ENCODE measurements at regions not wholly inside any gene's neighbourhood (a gene's known extent, or its start where the extent isn't known, plus 50 kb on each side); places are given as distances from the start of the nearest gene placed in this dataset.

DNA sequence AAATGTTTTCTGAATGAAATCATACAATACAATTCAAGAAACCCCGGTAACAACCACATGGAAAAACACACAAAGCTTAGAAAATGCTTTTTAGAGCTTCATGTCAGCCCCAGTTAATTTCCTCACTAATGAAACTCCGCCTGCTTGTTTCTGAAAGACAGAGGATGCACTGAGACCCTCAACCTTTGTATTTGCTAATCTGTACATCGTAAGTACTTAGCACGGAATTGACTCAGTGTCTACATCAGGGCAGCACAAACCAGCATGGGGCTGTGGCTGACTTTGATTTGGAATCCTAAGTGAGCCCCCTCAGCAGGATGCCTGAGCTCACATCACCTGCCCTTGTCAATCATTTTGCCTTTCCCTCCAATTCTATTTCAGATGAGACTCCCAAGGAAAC is 499.1 kb upstream of the MPDZ start (continued):
- TF ChIP-seq, protein P1, sequence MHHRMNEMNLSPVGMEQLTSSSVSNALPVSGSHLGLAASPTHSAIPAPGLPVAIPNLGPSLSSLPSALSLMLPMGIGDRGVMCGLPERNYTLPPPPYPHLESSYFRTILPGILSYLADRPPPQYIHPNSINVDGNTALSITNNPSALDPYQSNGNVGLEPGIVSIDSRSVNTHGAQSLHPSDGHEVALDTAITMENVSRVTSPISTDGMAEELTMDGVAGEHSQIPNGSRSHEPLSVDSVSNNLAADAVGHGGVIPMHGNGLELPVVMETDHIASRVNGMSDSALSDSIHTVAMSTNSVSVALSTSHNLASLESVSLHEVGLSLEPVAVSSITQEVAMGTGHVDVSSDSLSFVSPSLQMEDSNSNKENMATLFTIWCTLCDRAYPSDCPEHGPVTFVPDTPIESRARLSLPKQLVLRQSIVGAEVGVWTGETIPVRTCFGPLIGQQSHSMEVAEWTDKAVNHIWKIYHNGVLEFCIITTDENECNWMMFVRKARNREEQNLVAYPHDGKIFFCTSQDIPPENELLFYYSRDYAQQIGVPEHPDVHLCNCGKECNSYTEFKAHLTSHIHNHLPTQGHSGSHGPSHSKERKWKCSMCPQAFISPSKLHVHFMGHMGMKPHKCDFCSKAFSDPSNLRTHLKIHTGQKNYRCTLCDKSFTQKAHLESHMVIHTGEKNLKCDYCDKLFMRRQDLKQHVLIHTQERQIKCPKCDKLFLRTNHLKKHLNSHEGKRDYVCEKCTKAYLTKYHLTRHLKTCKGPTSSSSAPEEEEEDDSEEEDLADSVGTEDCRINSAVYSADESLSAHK (tag by site-specific recombination; IDR thresholded peaks at IDR 0.05) = no peak
- TF ChIP-seq ZBTB1 (tag by site-specific recombination; IDR thresholded peaks at IDR 0.05) (no peak), ZNF239 (tag by site-specific recombination; IDR thresholded peaks at IDR 0.05) (no peak), ZNF10 (tag by site-specific recombination; IDR thresholded peaks at IDR 0.05) (no peak), TRIM28 (IDR thresholded peaks at IDR 0.05; ENCODE audit: borderline replicate concordance, low read length) (no peak), ZNF335 (tag by site-specific recombination; conservative IDR thresholded peaks at IDR 0.05) (no peak), ZNF600 (tag by site-specific recombination; IDR thresholded peaks at IDR 0.05) (no peak)
- TF ChIP-seq, protein P2, sequence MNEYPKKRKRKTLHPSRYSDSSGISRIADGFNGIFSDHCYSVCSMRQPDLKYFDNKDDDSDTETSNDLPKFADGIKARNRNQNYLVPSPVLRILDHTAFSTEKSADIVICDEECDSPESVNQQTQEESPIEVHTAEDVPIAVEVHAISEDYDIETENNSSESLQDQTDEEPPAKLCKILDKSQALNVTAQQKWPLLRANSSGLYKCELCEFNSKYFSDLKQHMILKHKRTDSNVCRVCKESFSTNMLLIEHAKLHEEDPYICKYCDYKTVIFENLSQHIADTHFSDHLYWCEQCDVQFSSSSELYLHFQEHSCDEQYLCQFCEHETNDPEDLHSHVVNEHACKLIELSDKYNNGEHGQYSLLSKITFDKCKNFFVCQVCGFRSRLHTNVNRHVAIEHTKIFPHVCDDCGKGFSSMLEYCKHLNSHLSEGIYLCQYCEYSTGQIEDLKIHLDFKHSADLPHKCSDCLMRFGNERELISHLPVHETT (tag by site-specific recombination; IDR thresholded peaks at IDR 0.05) = no peak
- TF ChIP-seq, protein P3, sequence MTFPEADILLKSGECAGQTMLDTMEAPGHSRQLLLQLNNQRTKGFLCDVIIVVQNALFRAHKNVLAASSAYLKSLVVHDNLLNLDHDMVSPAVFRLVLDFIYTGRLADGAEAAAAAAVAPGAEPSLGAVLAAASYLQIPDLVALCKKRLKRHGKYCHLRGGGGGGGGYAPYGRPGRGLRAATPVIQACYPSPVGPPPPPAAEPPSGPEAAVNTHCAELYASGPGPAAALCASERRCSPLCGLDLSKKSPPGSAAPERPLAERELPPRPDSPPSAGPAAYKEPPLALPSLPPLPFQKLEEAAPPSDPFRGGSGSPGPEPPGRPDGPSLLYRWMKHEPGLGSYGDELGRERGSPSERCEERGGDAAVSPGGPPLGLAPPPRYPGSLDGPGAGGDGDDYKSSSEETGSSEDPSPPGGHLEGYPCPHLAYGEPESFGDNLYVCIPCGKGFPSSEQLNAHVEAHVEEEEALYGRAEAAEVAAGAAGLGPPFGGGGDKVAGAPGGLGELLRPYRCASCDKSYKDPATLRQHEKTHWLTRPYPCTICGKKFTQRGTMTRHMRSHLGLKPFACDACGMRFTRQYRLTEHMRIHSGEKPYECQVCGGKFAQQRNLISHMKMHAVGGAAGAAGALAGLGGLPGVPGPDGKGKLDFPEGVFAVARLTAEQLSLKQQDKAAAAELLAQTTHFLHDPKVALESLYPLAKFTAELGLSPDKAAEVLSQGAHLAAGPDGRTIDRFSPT (tag by site-specific recombination; IDR thresholded peaks at IDR 0.05) = no peak

DNA sequence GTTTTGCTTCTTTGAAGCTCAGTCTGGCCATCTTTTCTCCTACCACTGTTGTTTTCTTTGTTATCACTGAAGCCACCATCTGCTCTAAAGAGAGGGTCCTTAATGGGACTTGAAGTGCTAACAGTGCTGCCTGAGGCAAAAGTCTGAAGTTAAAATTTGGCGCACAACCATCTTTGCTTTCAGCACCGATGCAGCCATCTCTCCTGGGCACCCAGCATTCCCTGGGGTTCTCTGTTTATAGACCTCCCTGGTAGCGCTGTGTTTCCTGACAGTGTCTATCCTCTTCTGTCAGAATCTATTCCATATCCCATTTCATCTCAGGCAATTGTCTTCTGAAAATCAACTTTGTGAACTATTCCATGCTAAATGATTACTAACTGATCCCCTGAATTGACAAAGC is 491.5 kb upstream of the MPDZ start:
- TF ChIP-seq, protein P4, sequence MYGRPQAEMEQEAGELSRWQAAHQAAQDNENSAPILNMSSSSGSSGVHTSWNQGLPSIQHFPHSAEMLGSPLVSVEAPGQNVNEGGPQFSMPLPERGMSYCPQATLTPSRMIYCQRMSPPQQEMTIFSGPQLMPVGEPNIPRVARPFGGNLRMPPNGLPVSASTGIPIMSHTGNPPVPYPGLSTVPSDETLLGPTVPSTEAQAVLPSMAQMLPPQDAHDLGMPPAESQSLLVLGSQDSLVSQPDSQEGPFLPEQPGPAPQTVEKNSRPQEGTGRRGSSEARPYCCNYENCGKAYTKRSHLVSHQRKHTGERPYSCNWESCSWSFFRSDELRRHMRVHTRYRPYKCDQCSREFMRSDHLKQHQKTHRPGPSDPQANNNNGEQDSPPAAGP (tag by site-specific recombination; IDR thresholded peaks at IDR 0.05) = no peak
- TF ChIP-seq ZNF654 (tag by site-specific recombination; IDR thresholded peaks at IDR 0.05; ENCODE audit: low read depth) (no peak), ZNF121 (tag by site-specific recombination; IDR thresholded peaks at IDR 0.05) (no peak), ZFP41 (tag by site-specific recombination; IDR thresholded peaks at IDR 0.05; ENCODE audit: borderline replicate concordance) (no peak), ZSCAN23 (tag by site-specific recombination; IDR thresholded peaks at IDR 0.05) (no peak), ZNF354C (tag by site-specific recombination; IDR thresholded peaks at IDR 0.05; ENCODE audit: borderline replicate concordance, low read depth) (no peak)
- TF ChIP-seq, protein P5, sequence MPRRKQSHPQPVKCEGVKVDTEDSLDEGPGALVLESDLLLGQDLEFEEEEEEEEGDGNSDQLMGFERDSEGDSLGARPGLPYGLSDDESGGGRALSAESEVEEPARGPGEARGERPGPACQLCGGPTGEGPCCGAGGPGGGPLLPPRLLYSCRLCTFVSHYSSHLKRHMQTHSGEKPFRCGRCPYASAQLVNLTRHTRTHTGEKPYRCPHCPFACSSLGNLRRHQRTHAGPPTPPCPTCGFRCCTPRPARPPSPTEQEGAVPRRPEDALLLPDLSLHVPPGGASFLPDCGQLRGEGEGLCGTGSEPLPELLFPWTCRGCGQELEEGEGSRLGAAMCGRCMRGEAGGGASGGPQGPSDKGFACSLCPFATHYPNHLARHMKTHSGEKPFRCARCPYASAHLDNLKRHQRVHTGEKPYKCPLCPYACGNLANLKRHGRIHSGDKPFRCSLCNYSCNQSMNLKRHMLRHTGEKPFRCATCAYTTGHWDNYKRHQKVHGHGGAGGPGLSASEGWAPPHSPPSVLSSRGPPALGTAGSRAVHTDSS (tag by site-specific recombination; IDR thresholded peaks at IDR 0.05) = no peak
- TF ChIP-seq, protein P6, sequence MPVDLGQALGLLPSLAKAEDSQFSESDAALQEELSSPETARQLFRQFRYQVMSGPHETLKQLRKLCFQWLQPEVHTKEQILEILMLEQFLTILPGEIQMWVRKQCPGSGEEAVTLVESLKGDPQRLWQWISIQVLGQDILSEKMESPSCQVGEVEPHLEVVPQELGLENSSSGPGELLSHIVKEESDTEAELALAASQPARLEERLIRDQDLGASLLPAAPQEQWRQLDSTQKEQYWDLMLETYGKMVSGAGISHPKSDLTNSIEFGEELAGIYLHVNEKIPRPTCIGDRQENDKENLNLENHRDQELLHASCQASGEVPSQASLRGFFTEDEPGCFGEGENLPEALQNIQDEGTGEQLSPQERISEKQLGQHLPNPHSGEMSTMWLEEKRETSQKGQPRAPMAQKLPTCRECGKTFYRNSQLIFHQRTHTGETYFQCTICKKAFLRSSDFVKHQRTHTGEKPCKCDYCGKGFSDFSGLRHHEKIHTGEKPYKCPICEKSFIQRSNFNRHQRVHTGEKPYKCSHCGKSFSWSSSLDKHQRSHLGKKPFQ (tag by site-specific recombination; IDR thresholded peaks at IDR 0.05) = no peak
- TF ChIP-seq, protein P7, sequence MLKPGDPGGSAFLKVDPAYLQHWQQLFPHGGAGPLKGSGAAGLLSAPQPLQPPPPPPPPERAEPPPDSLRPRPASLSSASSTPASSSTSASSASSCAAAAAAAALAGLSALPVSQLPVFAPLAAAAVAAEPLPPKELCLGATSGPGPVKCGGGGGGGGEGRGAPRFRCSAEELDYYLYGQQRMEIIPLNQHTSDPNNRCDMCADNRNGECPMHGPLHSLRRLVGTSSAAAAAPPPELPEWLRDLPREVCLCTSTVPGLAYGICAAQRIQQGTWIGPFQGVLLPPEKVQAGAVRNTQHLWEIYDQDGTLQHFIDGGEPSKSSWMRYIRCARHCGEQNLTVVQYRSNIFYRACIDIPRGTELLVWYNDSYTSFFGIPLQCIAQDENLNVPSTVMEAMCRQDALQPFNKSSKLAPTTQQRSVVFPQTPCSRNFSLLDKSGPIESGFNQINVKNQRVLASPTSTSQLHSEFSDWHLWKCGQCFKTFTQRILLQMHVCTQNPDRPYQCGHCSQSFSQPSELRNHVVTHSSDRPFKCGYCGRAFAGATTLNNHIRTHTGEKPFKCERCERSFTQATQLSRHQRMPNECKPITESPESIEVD (tag by site-specific recombination; IDR thresholded peaks at IDR 0.05) = no peak
- TF ChIP-seq, protein P8, sequence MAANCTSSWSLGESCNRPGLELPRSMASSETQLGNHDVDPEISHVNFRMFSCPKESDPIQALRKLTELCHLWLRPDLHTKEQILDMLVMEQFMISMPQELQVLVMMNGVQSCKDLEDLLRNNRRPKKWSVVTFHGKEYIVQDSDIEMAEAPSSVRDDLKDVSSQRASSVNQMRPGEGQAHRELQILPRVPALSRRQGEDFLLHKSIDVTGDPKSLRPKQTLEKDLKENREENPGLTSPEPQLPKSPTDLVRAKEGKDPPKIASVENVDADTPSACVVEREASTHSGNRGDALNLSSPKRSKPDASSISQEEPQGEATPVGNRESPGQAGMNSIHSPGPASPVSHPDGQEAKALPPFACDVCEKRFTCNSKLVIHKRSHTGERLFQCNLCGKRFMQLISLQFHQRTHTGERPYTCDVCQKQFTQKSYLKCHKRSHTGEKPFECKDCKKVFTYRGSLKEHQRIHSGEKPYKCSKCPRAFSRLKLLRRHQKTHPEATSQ (tag by site-specific recombination; IDR thresholded peaks at IDR 0.05) = no peak
- no peak overlapping the region for H3K4me3 ChIP-seq (ENCODE audit: low read depth, low read length)
- H3K27ac ChIP-seq (ENCODE audit: extremely low read depth, low read depth, low read length) = no peak overlapping the region
- no peaks in the 10 kb centered on the region for H3K36me3 ChIP-seq (ENCODE audit: control insufficient read depth in 2 of 2, insufficient read depth in 1 of 2, low read length in 2 of 2)
- H3K9me3 ChIP-seq (ENCODE audit: control insufficient read depth, insufficient read depth, low read depth, low read length) = no peaks in the 10 kb centered on the region
- POLR2A ChIA-PET = no interaction called here
- no peaks in the 10 kb centered on the region for H3K4me1 ChIP-seq (ENCODE audit: control insufficient read depth, insufficient read depth, low read length)
- CTCF ChIA-PET = no interaction called here

All from HEK293 (cell line).